ENCODE measurements at regions not wholly inside any gene's neighbourhood (a gene's known extent, or its start where the extent isn't known, plus 50 kb on each side); places are given as distances from the start of the nearest gene placed in this dataset.

DNA sequence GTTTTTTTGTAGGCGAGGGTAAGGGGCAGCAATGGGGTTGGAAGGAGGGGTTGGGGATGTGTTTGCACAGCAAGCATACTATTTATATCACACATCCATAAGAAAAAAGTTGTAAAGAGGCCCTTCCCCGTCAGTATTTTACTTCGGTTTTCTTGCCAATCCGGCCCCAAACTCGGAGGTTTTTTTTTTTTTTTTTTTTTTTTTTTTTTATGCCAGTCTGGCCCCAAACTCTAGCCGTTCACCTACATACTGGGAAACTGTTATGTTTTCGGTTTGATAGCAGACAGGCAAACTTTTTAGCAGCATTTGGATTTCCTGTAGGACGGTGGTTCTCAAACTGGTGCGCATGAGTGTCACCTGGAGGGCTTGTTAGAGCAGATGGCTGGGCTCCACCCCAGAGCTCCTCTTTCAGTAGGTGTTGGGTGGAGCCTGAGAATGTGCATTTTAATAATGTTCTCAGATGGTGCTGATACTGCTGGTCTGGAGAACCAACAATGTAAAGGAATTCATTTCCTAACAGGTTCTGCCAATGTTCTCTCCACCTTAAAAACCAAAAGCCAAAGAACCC, 76.5 kb upstream of the ZBED5 start:
- Histone ChIP-seq H3K27ac (ENCODE audit: low read length) (peak overlapping the region; percentile 84), H3K4me3 (ENCODE audit: low read depth in 1 of 2, low read length in 2 of 2) (peak overlapping the region; percentile 59 to 84), H3K9me3 (ENCODE audit: control insufficient read depth in 1 of 2, low read length in 2 of 2) (no peaks in the 10 kb centered on the region), H3K36me3 (ENCODE audit: control insufficient read depth in 1 of 2, insufficient read depth in 2 of 2, low read length in 2 of 2) (no peaks in the 10 kb centered on the region), H3K27me3 (ENCODE audit: low read depth, low read length) (no peaks in the 10 kb centered on the region), H3K4me1 (ENCODE audit: control insufficient read depth in 1 of 2, insufficient read depth in 2 of 2, low read length in 2 of 2) (peaks cover 3 to 13% of the 10 kb centered on the region in 2 donors)

DNA sequence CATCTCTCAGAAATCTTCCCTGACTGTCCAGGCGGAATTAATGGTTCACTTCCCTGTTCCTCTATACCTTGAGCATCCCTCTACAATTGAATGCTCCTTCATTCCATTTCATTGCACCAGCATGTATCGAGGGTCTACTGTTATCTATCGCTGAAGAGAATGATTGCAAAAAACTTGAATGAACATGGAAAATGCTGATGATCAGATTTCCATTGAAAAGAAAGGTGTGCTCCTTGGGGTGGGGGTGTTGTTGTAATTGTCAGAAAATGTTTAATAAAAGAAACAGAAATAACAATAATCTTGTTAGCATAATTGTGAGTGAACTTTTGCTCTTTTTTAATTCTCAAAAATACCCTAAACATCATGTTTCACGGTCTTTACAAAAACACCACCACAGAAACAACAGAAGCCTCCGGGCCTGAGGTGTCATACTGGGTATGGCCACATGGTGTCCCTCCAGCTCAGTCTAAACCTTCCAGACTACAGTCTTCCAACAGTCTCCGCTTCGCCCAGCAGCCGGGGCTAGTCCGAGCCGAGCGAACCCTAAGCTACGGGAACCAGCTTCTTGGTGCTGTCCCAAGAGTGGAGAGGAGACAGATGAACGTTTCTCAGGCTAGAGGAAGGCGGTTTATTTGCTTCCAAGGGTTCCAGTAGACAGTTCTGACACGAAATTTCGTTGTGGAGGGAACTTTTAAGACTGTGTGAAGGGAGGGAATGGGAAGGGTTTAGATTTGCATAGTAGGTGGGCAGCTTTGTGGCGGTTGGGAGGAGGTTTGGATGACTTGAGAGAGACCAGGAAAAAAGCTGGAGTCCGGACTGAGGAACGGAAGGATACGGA, 75.8 kb upstream of the ZBED5 start:
- Histone ChIP-seq H3K27me3 (ENCODE audit: low read depth, low read length) (no peaks in the 10 kb centered on the region), H3K27ac (ENCODE audit: low read length) (peak overlapping the region; percentile 84), H3K4me3 (ENCODE audit: low read depth in 1 of 2, low read length in 2 of 2) (peak overlapping the region; percentile 59 to 84), H3K36me3 (ENCODE audit: control insufficient read depth in 1 of 2, insufficient read depth in 2 of 2, low read length in 2 of 2) (no peaks in the 10 kb centered on the region), H3K4me1 (ENCODE audit: control insufficient read depth in 1 of 2, insufficient read depth in 2 of 2, low read length in 2 of 2) (peaks cover 3 to 13% of the 10 kb centered on the region in 2 donors), H3K9me3 (ENCODE audit: control insufficient read depth in 1 of 2, low read length in 2 of 2) (no peaks in the 10 kb centered on the region)

DNA sequence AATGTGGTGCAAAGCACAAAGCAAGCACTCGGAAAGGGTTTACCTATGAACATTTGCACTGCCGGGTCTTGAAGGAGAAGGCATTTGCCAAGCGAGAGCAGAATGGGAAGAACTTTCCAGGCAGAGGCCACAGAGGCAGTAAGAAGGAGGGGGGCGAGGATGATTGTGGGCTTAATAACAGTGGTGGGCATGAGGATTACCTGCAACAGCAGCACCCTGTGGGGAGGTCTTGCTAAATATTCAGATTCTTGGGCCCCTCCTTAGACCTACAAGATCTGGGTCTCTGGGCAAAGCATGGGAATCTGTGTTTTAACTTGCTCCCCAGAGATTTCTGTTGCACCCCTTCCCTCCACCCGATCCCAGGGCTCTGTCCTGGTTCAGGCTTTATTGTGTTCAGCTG, 75.1 kb upstream of the ZBED5 start:
- Histone ChIP-seq H3K9me3 (ENCODE audit: control insufficient read depth in 1 of 2, low read length in 2 of 2) (no peaks in the 10 kb centered on the region), H3K36me3 (ENCODE audit: control insufficient read depth in 1 of 2, insufficient read depth in 2 of 2, low read length in 2 of 2) (no peaks in the 10 kb centered on the region), H3K4me3 (ENCODE audit: low read depth in 1 of 2, low read length in 2 of 2) (no peak overlapping the region), H3K4me1 (ENCODE audit: control insufficient read depth in 1 of 2, insufficient read depth in 2 of 2, low read length in 2 of 2) (peaks cover 3 to 13% of the 10 kb centered on the region in 2 donors), H3K27ac (ENCODE audit: low read length) (no peak overlapping the region), H3K27me3 (ENCODE audit: low read depth, low read length) (no peaks in the 10 kb centered on the region)

DNA sequence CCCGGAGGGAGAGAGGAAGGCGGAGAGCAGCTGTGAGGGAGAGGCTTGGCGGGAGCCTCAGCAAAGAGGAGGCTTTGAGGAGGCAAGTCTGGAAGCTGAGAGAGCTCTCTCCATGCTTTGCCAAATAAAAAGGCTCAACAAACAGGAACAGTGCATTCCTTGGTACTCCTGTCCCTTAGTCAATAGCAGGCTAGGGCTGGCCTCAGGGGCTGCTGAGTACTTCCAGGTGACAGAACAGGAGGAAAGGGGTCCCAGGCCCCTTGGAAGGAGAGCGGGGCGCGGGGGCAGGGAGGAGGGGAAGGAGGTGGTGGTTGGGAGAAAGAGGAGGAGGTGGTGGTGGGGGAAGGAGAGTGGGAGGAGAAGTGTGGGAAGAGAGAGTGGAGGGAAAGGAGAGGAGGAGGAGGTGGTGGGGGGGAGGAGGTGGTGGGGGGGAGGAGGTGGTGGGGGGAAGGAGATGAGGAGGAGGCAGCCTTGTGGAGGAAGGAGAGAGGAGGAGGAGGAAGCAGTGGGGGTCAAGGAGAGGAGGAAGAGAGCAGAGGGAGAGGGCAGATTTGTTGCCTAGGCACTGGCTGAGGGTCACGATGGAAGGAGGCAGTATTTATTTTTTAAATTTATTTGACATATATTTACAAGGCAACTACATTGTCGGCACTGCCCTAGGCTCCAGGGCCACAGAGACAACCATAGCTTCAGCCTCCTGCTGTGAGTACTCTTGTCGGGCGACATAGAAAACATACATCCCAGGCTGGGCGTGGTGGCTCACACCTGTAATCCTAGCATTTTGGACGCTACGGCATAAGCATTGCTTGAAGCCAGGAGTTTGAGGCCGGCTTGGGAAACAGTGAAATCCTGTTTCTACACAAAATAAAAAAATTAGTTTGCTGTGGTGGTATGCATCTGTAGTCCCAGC, 74.2 kb upstream of the ZBED5 start:
- Histone ChIP-seq H3K36me3 (ENCODE audit: control insufficient read depth in 1 of 2, insufficient read depth in 2 of 2, low read length in 2 of 2) (no peaks in the 10 kb centered on the region), H3K27ac (ENCODE audit: low read length) (peak overlapping the region; percentile 64), H3K9me3 (ENCODE audit: control insufficient read depth in 1 of 2, low read length in 2 of 2) (no peaks in the 10 kb centered on the region), H3K27me3 (ENCODE audit: low read depth, low read length) (no peaks in the 10 kb centered on the region), H3K4me1 (ENCODE audit: control insufficient read depth in 1 of 2, insufficient read depth in 2 of 2, low read length in 2 of 2) (peaks cover 9 to 20% of the 10 kb centered on the region in 2 donors), H3K4me3 (ENCODE audit: low read depth in 1 of 2, low read length in 2 of 2) (peak overlapping the region; percentile 67 to 73)

DNA sequence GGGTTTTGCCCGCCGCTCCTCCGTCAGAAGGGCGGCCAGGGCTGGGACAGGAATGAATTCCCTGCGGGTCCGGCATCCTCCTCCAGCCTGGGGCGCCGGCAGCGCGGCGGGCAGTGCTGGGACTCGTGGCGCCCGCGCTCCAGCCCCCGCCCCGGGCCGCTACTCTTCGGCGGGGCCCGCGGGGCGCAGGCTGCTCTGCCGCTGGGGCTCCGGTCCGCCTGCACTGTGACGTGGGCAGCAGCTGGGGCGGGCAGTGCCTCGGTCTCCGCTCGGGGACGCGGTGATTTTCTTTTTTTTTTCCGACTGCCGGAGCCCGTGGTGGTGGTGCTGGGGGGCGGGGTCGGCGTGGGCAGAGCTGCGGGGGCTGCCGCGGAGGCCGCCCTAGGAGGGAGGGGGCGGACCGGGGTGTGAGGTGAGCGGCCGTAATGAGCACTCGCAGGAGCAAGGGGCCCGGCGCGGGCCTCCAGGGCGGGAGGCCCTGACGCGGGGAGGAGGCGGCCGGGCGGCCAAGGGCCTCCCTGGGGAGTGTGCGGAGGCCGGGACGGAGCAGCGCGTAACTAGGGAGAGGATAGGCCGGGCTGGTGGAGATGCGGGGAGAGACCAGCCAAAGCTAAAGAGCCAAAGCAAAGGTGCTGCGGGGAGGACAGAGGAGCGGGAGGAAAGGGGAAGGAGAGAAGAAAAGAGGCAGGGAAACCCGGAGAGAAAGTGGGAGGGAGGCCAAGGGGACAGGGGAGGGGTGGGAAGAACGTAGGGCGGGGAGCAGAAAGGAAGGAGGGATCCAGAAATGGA, 73.3 kb upstream of the ZBED5 start:
- H3K27ac ChIP-seq (ENCODE audit: low read length) = peak overlapping the region; percentile 64
- no peaks in the 10 kb centered on the region for H3K27me3 ChIP-seq (ENCODE audit: low read depth, low read length)
- peaks cover 11 to 24% of the 10 kb centered on the region in 2 donors for H3K4me1 ChIP-seq (ENCODE audit: control insufficient read depth in 1 of 2, insufficient read depth in 2 of 2, low read length in 2 of 2)
- H3K4me3 ChIP-seq (ENCODE audit: low read depth in 1 of 2, low read length in 2 of 2) = peak overlapping the region; percentile 67 to 73
- no peaks in the 10 kb centered on the region for H3K9me3 ChIP-seq (ENCODE audit: control insufficient read depth in 1 of 2, low read length in 2 of 2)
- H3K36me3 ChIP-seq (ENCODE audit: control insufficient read depth in 1 of 2, insufficient read depth in 2 of 2, low read length in 2 of 2) = no peaks in the 10 kb centered on the region

DNA sequence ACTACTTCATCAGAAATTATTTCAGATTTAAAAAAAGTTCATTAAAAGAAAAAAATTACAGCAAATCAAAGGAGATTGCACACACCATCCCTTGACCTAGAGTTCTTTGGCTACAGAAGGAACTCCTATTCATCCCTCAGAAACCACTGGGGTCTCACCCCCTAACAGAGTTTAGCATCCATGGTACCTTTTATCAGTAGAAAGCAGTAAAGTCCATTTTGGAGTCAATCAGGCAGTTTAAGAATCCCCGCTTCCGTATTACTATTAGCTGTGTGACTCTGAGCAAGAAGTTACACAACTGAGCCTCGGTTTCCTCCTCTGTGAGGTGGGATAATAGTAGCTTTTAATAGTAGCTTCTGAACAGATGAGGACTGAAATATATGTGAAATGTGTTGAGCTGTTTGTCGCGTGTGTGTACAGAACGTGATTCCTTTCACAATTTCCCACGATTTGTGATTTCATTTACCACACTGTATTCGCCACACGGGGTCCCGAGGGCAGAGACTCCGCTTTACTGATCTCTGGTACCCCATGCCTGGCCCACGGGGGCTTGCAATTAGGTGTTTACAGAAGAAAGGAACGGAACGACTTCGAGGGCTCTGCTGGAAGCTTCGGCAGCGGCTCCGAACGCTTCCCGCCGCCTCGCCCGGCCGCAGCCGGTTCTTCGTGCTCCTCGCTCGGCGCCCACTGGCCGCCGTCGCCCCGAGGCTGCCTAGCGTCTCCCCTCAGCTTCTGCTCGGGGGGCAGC, 72.5 kb upstream of the ZBED5 start:
- peaks cover 11 to 24% of the 10 kb centered on the region in 2 donors for H3K4me1 ChIP-seq (ENCODE audit: control insufficient read depth in 1 of 2, insufficient read depth in 2 of 2, low read length in 2 of 2)

DNA sequence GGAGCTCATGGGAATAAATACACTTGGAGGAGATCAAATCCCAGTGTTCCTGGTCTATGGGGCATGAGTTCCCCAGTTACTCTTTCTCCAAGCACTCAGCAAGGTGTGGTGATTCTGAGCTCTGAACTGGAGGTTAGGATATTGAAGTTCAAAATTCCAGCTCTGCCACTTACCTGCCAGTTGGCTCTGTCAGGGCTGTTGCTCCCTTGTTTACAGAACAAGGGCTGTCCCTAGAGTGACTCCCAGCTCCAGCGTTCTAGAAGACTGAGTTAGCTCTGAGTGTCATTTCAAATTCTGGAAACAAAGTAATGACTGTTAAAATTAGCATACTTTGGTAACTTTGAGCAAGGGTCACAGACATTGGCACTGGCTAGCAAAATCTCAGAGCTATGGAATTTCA, 69.7 kb upstream of the ZBED5 start:
- H3K4me1 ChIP-seq (ENCODE audit: control insufficient read depth in 1 of 2, insufficient read depth in 2 of 2, low read length in 2 of 2) = peaks cover 8 to 14% of the 10 kb centered on the region in 2 donors
- H3K4me3 ChIP-seq (ENCODE audit: low read depth in 1 of 2, low read length in 2 of 2) = no peak overlapping the region
- no peaks in the 10 kb centered on the region for H3K9me3 ChIP-seq (ENCODE audit: control insufficient read depth in 1 of 2, low read length in 2 of 2)
- no peaks in the 10 kb centered on the region for H3K27me3 ChIP-seq (ENCODE audit: low read depth, low read length)
- H3K36me3 ChIP-seq (ENCODE audit: control insufficient read depth in 1 of 2, insufficient read depth in 2 of 2, low read length in 2 of 2) = no peaks in the 10 kb centered on the region
- peak overlapping the region; percentile 7 for H3K27ac ChIP-seq (ENCODE audit: low read length)

More for the DNA sequence above, 72.5 kb upstream of the ZBED5 start:
- Histone ChIP-seq H3K36me3 (ENCODE audit: control insufficient read depth in 1 of 2, insufficient read depth in 2 of 2, low read length in 2 of 2) (no peaks in the 10 kb centered on the region), H3K27me3 (ENCODE audit: low read depth, low read length) (no peaks in the 10 kb centered on the region), H3K4me3 (ENCODE audit: low read depth in 1 of 2, low read length in 2 of 2) (peak overlapping the region; percentile 67 to 73), H3K9me3 (ENCODE audit: control insufficient read depth in 1 of 2, low read length in 2 of 2) (no peaks in the 10 kb centered on the region), H3K27ac (ENCODE audit: low read length) (peak overlapping the region; percentile 64)

DNA sequence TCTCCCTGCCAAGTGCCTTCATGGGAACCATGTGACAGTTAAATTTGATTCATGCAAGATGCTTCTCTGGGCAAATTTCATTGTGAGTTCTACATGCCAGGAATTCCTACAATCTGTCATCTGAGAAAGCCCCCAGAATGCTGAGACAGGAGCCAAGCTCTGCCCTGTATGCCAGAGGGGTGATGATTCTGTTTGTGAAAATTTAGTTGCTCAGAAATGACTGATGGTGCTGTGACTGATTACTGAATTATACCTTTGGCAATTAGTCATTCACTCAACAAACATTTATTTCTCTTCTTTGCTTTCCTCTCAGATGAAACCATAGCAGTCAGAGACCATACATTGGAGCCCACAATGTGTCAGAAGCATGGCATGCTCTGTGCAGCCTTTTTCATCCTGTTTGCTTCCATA, 69.0 kb upstream of the ZBED5 start:
- peaks cover 8 to 11% of the 10 kb centered on the region in 2 donors for H3K4me1 ChIP-seq (ENCODE audit: control insufficient read depth in 1 of 2, insufficient read depth in 2 of 2, low read length in 2 of 2)
- H3K27ac ChIP-seq (ENCODE audit: low read length) = no peak overlapping the region
- H3K4me3 ChIP-seq (ENCODE audit: low read depth in 1 of 2, low read length in 2 of 2) = no peak overlapping the region
- H3K27me3 ChIP-seq (ENCODE audit: low read depth, low read length) = no peaks in the 10 kb centered on the region
- no peaks in the 10 kb centered on the region for H3K36me3 ChIP-seq (ENCODE audit: control insufficient read depth in 1 of 2, insufficient read depth in 2 of 2, low read length in 2 of 2)
- H3K9me3 ChIP-seq (ENCODE audit: control insufficient read depth in 1 of 2, low read length in 2 of 2) = no peaks in the 10 kb centered on the region

DNA sequence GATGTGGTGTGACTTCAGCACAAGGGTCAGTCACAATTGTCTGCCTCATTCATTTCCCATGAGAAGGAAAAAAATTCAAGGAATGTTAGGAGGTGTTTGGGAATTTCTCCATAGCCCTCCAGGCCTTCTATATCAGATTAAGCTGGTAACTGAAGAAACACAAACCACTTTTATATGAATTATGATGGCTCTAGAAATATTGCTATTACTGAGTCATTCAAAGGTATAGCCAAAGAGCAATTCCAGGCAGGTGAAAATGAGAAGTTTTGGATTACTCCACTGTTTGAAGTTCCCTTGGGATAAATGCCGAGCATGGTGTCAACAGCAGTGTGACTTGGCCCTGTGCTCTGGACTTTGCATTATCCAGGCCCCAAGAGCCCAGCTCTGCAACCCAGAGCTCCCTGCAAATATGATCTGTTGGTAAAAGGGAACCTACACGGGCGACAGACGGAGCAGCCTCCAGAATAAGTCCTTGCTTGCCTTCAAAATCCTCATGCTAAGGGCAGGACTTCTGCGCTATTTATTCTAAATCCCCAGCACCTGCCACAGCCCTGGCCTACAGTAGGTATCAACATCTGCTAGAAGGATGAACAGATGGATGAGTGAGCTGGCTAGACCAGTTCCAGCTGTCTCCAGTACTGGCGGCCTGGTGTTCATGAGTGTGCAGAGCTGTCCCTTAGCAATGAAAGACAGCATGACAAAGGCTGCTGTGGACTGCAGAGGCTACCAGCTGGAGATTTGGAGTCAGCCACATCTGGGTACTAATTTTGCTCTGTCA, 67.5 kb upstream of the ZBED5 start:
- H3K4me3 ChIP-seq (ENCODE audit: low read depth in 1 of 2, low read length in 2 of 2) = no peak overlapping the region
- peaks cover 8 to 11% of the 10 kb centered on the region in 2 donors for H3K4me1 ChIP-seq (ENCODE audit: control insufficient read depth in 1 of 2, insufficient read depth in 2 of 2, low read length in 2 of 2)
- H3K27me3 ChIP-seq (ENCODE audit: low read depth, low read length) = no peaks in the 10 kb centered on the region
- H3K27ac ChIP-seq (ENCODE audit: low read length) = no peak overlapping the region
- H3K36me3 ChIP-seq (ENCODE audit: control insufficient read depth in 1 of 2, insufficient read depth in 2 of 2, low read length in 2 of 2) = no peaks in the 10 kb centered on the region
- H3K9me3 ChIP-seq (ENCODE audit: control insufficient read depth in 1 of 2, low read length in 2 of 2) = no peaks in the 10 kb centered on the region

DNA sequence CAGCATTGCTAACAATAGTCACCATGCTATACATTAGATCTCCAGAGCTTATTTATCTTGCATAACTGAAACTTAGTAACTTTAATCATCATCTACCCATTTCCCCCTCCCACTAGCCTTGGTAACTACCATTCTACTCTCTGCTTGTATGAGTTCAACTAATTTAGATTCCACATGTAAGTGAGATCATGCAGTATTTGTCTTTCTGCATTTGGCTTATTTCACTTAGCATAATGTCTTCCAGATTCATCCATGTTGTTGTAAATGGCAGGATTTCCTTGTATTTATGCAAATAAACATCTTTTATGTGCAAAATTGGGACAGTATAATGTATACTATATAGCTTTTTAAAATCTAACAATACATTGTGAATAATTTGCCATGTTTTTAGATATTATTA, 66.0 kb upstream of the ZBED5 start:
- Histone ChIP-seq H3K4me3 (ENCODE audit: low read depth in 1 of 2, low read length in 2 of 2) (no peak overlapping the region), H3K27me3 (ENCODE audit: low read depth, low read length) (no peaks in the 10 kb centered on the region), H3K27ac (ENCODE audit: low read length) (no peak overlapping the region), H3K4me1 (ENCODE audit: control insufficient read depth in 1 of 2, insufficient read depth in 2 of 2, low read length in 2 of 2) (peaks cover 8 to 11% of the 10 kb centered on the region in 2 donors), H3K9me3 (ENCODE audit: control insufficient read depth in 1 of 2, low read length in 2 of 2) (no peaks in the 10 kb centered on the region), H3K36me3 (ENCODE audit: control insufficient read depth in 1 of 2, insufficient read depth in 2 of 2, low read length in 2 of 2) (no peaks in the 10 kb centered on the region)

Data from muscle layer of duodenum (tissue), 2 donors.